SU-DHL-6 (cell line): ENCODE measurements at regions not wholly inside any gene's neighbourhood (a gene's known extent, or its start where the extent isn't known, plus 50 kb on each side); places are given as distances from the start of the nearest gene placed in this dataset.

Experiments
- H2AFZ ChIP-seq: fragments of 200-600 bp; sonication (generic); 2 replicates; pipeline ENCODE4 v1.6.1; 2014; ENCODE audit warnings: low read depth, mild to moderate bottlenecking, moderate library complexity, mixed read lengths, antibody characterized with exemption, low read length; ENCODE audit not compliant: severe bottlenecking
- H3F3A ChIP-seq: fragments of 200-600 bp; shearing (Covaris generic); 2 replicates; pipeline ENCODE4 v1.6.0; 2016; ENCODE audit warnings: antibody characterized with exemption, mild to moderate bottlenecking; ENCODE audit not compliant: insufficient read depth
- H3K27ac ChIP-seq: fragments of 200-600 bp; sonication (generic); 2 replicates; pipeline ENCODE4 v1.5.1; 2016; ENCODE audit warnings: low read depth, mild to moderate bottlenecking, low read length, moderate library complexity, mixed read lengths
- H3K27me3 ChIP-seq: fragments of 200-600 bp; sonication (generic), shearing (Covaris generic); 2 replicates; pipeline ENCODE4 v1.6.0; 2014; ENCODE audit warnings: mild to moderate bottlenecking, low read length
- H3K36me3 ChIP-seq: fragments of 200-600 bp; sonication (generic); 2 replicates; pipeline ENCODE4 v1.6.1; 2014; ENCODE audit warnings: mild to moderate bottlenecking, low read length, mixed read lengths
- H3K4me2 ChIP-seq: fragments of 300-600, 200-600 bp; shearing (Covaris generic), sonication (generic); 2 replicates; pipeline ENCODE4 v1.6.0; 2014; ENCODE audit warnings: low read length, low read depth, mild to moderate bottlenecking; ENCODE audit not compliant: poor library complexity, severe bottlenecking
- H3K4me3 ChIP-seq: fragments of 200-600 bp; sonication (generic); 2 replicates; pipeline ENCODE4 v1.5.1; 2014; ENCODE audit warnings: antibody characterized with exemption, low read length, mild to moderate bottlenecking, mixed read lengths; ENCODE audit not compliant: insufficient read depth, poor library complexity, severe bottlenecking
- H3K79me2 ChIP-seq: fragments of 200-600 bp; sonication (generic); 2 replicates; pipeline ENCODE4 v1.6.1; 2014; ENCODE audit warnings: mild to moderate bottlenecking, low read length, moderate library complexity; ENCODE audit not compliant: insufficient read depth
- H3K9ac ChIP-seq: fragments of 200-600 bp; sonication (generic); 2 replicates; pipeline ENCODE4 v1.7.0; 2014; ENCODE audit warnings: mild to moderate bottlenecking, low read length
- H3K9me2 ChIP-seq: fragments of 200-600 bp; sonication (generic); replicated peaks from 2 replicates; pipeline ENCODE4 v1.6.1; 2014; ENCODE audit warnings: low read length; ENCODE audit not compliant: insufficient read depth
- H3K9me3 ChIP-seq: fragments of 200-600 bp; sonication (generic); 2 replicates; pipeline ENCODE4 v1.6.1; 2014; ENCODE audit warnings: low read length, mixed read lengths; ENCODE audit not compliant: insufficient read depth
- H4K20me1 ChIP-seq: fragments of 200-600 bp; sonication (generic); 2 replicates; pipeline ENCODE4 v1.6.1; 2014; ENCODE audit warnings: low read depth, mild to moderate bottlenecking, antibody characterized with exemption, low read length, moderate library complexity, mixed read lengths
- EZH2phosphoT487 ChIP-seq: fragments of 200-600 bp; sonication (generic), shearing (Covaris generic); conservative IDR thresholded peaks from 2 replicates; pipeline ENCODE4 v1.6.1; 2018; ENCODE audit warnings: mild to moderate bottlenecking, antibody characterized with exemption, low read length, moderate library complexity, mixed read lengths
- TF ChIP-seq, protein P1 (sequence below): fragments of 200-600 bp; sonication (generic); IDR thresholded peaks from one replicate; pipeline ENCODE4 v1.5.1; 2017; ENCODE audit warnings: antibody characterized with exemption, mild to moderate bottlenecking, low read length, moderate library complexity; ENCODE audit not compliant: insufficient read depth, poor library complexity, severe bottlenecking

DNA sequence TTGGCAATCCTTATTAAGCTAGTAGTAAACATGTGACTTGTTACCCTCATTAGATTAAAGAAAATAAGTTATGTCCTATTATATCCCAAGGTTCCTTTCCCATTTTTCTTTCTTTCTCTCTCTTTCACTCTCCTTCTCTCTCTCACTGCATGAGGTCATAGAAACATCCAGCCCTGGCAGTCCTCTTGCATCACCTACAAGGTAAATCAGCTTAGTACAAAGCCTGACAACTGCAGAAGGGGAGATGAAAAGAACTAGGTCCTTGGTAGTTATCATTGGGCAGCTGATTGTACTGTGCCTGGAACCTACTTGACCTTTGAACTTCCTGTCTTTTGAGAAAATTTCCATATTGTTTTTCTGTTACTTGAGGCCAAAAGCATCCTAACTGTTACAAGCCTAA is 307.9 kb upstream of the SP8 start:
- no peak overlapping the region for H3K4me2 ChIP-seq
- no peaks in the 10 kb centered on the region for H4K20me1 ChIP-seq
- no peak for TF ChIP-seq EZH2phosphoT487
- TF ChIP-seq, protein P1, sequence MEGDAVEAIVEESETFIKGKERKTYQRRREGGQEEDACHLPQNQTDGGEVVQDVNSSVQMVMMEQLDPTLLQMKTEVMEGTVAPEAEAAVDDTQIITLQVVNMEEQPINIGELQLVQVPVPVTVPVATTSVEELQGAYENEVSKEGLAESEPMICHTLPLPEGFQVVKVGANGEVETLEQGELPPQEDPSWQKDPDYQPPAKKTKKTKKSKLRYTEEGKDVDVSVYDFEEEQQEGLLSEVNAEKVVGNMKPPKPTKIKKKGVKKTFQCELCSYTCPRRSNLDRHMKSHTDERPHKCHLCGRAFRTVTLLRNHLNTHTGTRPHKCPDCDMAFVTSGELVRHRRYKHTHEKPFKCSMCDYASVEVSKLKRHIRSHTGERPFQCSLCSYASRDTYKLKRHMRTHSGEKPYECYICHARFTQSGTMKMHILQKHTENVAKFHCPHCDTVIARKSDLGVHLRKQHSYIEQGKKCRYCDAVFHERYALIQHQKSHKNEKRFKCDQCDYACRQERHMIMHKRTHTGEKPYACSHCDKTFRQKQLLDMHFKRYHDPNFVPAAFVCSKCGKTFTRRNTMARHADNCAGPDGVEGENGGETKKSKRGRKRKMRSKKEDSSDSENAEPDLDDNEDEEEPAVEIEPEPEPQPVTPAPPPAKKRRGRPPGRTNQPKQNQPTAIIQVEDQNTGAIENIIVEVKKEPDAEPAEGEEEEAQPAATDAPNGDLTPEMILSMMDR: no peak
- no peaks in the 10 kb centered on the region for H3K79me2 ChIP-seq
- no peaks in the 10 kb centered on the region for H3K9me2 ChIP-seq
- no peaks in the 10 kb centered on the region for H3F3A ChIP-seq
- H3K9ac ChIP-seq: no peak overlapping the region
- H3K4me3 ChIP-seq: no peak overlapping the region
- H3K27me3 ChIP-seq: no peaks in the 10 kb centered on the region
- no peak overlapping the region for H2AFZ ChIP-seq
- no peaks in the 10 kb centered on the region for H3K9me3 ChIP-seq
- no peaks in the 10 kb centered on the region for H3K36me3 ChIP-seq
- H3K27ac ChIP-seq: no peak overlapping the region

DNA sequence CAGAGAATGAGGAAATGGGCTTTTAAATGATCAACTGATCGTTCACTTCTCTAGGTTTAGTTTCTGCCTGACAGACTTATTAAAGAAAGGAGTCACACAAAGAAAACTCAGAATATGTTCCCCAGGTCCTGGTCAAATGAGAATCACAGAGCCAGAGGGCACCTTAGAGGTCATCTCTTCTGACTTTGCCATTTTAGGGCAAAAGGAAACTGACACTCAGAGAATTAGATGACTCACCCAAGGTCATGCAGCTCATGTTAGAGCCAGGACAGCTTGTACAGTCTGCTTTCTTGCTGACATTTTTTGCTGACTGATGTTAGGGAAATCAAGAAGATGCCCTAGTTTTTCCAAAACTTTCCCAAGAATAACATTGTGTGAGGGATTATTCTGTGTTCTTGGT is 312.7 kb upstream of the SP8 start:
- Histone ChIP-seq H3K79me2 (no peaks in the 10 kb centered on the region), H3K27ac (no peak overlapping the region), H3K27me3 (no peaks in the 10 kb centered on the region), H3K9me3 (no peaks in the 10 kb centered on the region), H3K9ac (no peak overlapping the region), H3K9me2 (no peaks in the 10 kb centered on the region), H3F3A (no peaks in the 10 kb centered on the region), H3K4me2 (no peak overlapping the region), H2AFZ (no peak overlapping the region), H4K20me1 (no peaks in the 10 kb centered on the region), H3K4me3 (no peak overlapping the region), H3K36me3 (no peaks in the 10 kb centered on the region)
- TF ChIP-seq EZH2phosphoT487: no peak
- TF ChIP-seq, protein P1: no peak

DNA sequence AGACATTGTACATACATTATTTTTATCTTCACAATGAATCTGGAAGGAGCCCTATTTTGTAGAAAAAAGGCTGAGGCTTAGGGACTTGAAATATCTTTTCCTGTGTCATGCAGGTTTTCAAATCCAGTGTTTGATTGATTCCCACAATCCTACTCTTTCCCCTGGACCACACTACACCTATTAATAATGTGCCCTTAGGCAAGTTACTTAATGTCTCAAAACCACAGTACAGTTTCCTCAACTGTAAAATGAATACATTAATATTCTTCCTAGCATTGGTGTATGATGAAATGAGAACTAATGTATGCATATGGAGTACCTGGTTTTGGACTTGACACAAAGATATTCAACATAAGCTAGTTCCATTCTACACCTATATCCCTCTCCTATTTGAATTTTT is 313.3 kb upstream of the SP8 start:
- Histone ChIP-seq H2AFZ (no peak overlapping the region), H4K20me1 (no peaks in the 10 kb centered on the region), H3K4me3 (no peak overlapping the region), H3K27me3 (no peaks in the 10 kb centered on the region), H3K9me3 (no peaks in the 10 kb centered on the region), H3K36me3 (no peaks in the 10 kb centered on the region), H3K9ac (no peak overlapping the region), H3K9me2 (no peaks in the 10 kb centered on the region), H3K27ac (no peak overlapping the region), H3K79me2 (no peaks in the 10 kb centered on the region), H3K4me2 (no peak overlapping the region), H3F3A (no peaks in the 10 kb centered on the region)
- TF ChIP-seq EZH2phosphoT487: no peak
- TF ChIP-seq, protein P1: no peak

DNA sequence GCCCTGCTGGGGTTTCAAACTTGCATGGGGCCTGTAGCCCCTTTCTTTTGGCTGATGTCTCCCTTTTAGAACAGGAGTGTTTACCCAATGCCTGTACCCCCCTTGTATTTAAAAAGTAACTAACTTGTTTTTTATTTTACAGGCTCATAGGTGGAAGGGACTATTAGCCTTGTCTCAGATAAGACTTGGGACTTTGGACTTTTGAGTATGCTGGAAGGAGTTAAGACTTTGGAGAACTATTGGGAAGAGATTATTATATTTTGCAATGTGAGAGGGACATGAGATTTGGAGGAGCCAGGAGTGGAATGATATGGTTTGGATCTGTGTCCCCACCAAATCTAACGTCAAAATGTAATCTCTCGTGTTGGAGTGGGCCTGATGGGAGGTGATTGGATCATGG is 314.9 kb upstream of the SP8 start:
- Histone ChIP-seq H4K20me1 (no peaks in the 10 kb centered on the region), H3K27me3 (no peaks in the 10 kb centered on the region), H3K36me3 (no peaks in the 10 kb centered on the region), H3K79me2 (no peaks in the 10 kb centered on the region), H3F3A (no peaks in the 10 kb centered on the region), H3K27ac (no peak overlapping the region), H3K4me3 (no peak overlapping the region), H2AFZ (no peak overlapping the region), H3K9ac (no peak overlapping the region), H3K4me2 (no peak overlapping the region), H3K9me3 (no peaks in the 10 kb centered on the region), H3K9me2 (no peaks in the 10 kb centered on the region)
- TF ChIP-seq, protein P1: no peak
- no peak for TF ChIP-seq EZH2phosphoT487
